ENCODE measurements at regions not wholly inside any gene's neighbourhood (a gene's known extent, or its start where the extent isn't known, plus 50 kb on each side); places are given as distances from the start of the nearest gene placed in this dataset.

DNA sequence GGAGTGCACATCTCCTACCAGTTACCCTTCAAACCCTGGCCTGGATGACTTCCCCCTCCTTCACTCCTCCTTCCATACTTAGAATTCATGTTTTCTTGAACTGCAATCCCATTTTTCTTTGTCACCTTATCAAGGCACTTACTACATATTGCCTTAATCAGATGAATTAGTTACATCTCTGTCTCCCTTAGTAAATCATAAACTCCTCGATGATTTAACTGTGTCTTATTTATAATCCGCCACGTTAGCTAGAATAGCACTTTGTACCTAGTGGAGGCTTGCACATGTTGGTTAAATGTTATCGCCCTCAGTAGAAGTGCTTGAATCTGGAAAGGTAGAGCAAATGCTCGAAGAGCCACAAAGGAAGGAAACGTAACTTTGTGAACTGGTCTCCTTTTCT lies 94.7 kb upstream of the RAB11FIP2 start (continued):
- TF ChIP-seq, protein P1, sequence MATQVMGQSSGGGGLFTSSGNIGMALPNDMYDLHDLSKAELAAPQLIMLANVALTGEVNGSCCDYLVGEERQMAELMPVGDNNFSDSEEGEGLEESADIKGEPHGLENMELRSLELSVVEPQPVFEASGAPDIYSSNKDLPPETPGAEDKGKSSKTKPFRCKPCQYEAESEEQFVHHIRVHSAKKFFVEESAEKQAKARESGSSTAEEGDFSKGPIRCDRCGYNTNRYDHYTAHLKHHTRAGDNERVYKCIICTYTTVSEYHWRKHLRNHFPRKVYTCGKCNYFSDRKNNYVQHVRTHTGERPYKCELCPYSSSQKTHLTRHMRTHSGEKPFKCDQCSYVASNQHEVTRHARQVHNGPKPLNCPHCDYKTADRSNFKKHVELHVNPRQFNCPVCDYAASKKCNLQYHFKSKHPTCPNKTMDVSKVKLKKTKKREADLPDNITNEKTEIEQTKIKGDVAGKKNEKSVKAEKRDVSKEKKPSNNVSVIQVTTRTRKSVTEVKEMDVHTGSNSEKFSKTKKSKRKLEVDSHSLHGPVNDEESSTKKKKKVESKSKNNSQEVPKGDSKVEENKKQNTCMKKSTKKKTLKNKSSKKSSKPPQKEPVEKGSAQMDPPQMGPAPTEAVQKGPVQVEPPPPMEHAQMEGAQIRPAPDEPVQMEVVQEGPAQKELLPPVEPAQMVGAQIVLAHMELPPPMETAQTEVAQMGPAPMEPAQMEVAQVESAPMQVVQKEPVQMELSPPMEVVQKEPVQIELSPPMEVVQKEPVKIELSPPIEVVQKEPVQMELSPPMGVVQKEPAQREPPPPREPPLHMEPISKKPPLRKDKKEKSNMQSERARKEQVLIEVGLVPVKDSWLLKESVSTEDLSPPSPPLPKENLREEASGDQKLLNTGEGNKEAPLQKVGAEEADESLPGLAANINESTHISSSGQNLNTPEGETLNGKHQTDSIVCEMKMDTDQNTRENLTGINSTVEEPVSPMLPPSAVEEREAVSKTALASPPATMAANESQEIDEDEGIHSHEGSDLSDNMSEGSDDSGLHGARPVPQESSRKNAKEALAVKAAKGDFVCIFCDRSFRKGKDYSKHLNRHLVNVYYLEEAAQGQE (IDR thresholded peaks at IDR 0.05): no peak

DNA sequence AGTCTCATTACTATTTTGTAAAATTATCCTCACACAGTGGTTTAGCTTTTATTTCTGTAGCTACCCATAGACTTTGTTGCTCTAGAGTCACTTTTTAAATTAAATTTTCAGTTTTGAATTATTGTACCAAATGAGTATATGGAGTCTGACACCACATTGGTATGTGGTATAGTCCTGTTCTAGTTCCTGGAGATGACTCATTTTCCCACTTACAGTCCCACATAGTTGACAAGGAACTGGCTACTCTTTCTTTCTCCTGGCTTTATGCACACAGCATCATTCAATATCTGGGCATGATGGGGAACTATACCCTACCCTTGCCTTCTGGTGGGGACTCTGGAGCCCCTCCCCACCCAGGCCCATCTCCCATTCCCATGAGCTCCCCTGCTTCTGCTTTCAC lies 92.6 kb upstream of the RAB11FIP2 start:
- TF ChIP-seq HNF4A (conservative IDR thresholded peaks at IDR 0.05): no peak
- TF ChIP-seq FOXA1 (IDR thresholded peaks at IDR 0.05): no peak
- TF ChIP-seq, protein P2, sequence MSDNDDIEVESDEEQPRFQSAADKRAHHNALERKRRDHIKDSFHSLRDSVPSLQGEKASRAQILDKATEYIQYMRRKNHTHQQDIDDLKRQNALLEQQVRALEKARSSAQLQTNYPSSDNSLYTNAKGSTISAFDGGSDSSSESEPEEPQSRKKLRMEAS (IDR thresholded peaks at IDR 0.05): no peak
- TF ChIP-seq GABPA (IDR thresholded peaks at IDR 0.05 in 1 of 2, conservative IDR thresholded peaks at IDR 0.05 in 1 of 2): no peak
- TF ChIP-seq HNF4G (IDR thresholded peaks at IDR 0.05): no peak
- TF ChIP-seq RXRA (IDR thresholded peaks at IDR 0.05): no peak
- no peak for TF ChIP-seq NR2F2 (IDR thresholded peaks at IDR 0.05)
- no peak for TF ChIP-seq JUND (IDR thresholded peaks at IDR 0.05)
- no peak for TF ChIP-seq RAD21 (IDR thresholded peaks at IDR 0.05)
- TF ChIP-seq, protein P3, sequence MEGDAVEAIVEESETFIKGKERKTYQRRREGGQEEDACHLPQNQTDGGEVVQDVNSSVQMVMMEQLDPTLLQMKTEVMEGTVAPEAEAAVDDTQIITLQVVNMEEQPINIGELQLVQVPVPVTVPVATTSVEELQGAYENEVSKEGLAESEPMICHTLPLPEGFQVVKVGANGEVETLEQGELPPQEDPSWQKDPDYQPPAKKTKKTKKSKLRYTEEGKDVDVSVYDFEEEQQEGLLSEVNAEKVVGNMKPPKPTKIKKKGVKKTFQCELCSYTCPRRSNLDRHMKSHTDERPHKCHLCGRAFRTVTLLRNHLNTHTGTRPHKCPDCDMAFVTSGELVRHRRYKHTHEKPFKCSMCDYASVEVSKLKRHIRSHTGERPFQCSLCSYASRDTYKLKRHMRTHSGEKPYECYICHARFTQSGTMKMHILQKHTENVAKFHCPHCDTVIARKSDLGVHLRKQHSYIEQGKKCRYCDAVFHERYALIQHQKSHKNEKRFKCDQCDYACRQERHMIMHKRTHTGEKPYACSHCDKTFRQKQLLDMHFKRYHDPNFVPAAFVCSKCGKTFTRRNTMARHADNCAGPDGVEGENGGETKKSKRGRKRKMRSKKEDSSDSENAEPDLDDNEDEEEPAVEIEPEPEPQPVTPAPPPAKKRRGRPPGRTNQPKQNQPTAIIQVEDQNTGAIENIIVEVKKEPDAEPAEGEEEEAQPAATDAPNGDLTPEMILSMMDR (IDR thresholded peaks at IDR 0.05; ENCODE audit: low read depth, low read length, missing input control): no peak
- TF ChIP-seq, protein P1 (IDR thresholded peaks at IDR 0.05): no peak
- no peak for TF ChIP-seq SP1 (IDR thresholded peaks at IDR 0.05)
- no peak for TF ChIP-seq YY1 (IDR thresholded peaks at IDR 0.05)
- TF ChIP-seq, protein P4, sequence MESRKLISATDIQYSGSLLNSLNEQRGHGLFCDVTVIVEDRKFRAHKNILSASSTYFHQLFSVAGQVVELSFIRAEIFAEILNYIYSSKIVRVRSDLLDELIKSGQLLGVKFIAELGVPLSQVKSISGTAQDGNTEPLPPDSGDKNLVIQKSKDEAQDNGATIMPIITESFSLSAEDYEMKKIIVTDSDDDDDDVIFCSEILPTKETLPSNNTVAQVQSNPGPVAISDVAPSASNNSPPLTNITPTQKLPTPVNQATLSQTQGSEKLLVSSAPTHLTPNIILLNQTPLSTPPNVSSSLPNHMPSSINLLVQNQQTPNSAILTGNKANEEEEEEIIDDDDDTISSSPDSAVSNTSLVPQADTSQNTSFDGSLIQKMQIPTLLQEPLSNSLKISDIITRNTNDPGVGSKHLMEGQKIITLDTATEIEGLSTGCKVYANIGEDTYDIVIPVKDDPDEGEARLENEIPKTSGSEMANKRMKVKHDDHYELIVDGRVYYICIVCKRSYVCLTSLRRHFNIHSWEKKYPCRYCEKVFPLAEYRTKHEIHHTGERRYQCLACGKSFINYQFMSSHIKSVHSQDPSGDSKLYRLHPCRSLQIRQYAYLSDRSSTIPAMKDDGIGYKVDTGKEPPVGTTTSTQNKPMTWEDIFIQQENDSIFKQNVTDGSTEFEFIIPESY (IDR thresholded peaks at IDR 0.05): no peak
- no peaks in the 10 kb centered on the region for H3K4me1 ChIP-seq (ENCODE audit: control insufficient read depth in 4 of 4, insufficient read depth in 4 of 4, low read length in 3 of 4)
- H3K36me3 ChIP-seq (ENCODE audit: control insufficient read depth in 4 of 4, insufficient read depth in 3 of 4, low read depth in 1 of 4, low read length in 3 of 4): no peaks in the 10 kb centered on the region
- no peak overlapping the region for H3K4me3 ChIP-seq (ENCODE audit: low read depth in 1 of 3, low read length in 3 of 3)
- no peak for DNase-seq (ENCODE audit: low spot score)
- no peak overlapping the region for H3K27ac ChIP-seq (ENCODE audit: low read depth in 1 of 2, low read length in 2 of 2)
- peaks cover 0 to 3% (median 0%) of the 10 kb centered on the region in 4 donors for H3K27me3 ChIP-seq (ENCODE audit: control insufficient read depth in 4 of 4, insufficient read depth in 4 of 4, low read length in 3 of 4)
- no peak overlapping the region for H3K9ac ChIP-seq (ENCODE audit: low read depth in 1 of 2, low read length in 2 of 2)
- no peaks in the 10 kb centered on the region for H3K9me3 ChIP-seq (ENCODE audit: control insufficient read depth in 4 of 4, low read length in 3 of 4)

Data from liver (tissue), 7 donors.